GM19372 (cell line): ENCODE measurements at regions not wholly inside any gene's neighbourhood (a gene's known extent, or its start where the extent isn't known, plus 50 kb on each side); places are given as distances from the start of the nearest gene placed in this dataset.

ENCODE experiments used
- ATAC-seq: cut with Tn5 transposase; IDR thresholded peaks from one replicate; pipeline ENCODE4 v1.9.1; 2021; ENCODE audit warnings: mild to moderate bottlenecking, low read depth, moderate library complexity; ENCODE audit not compliant: unreplicated experiment

DNA sequence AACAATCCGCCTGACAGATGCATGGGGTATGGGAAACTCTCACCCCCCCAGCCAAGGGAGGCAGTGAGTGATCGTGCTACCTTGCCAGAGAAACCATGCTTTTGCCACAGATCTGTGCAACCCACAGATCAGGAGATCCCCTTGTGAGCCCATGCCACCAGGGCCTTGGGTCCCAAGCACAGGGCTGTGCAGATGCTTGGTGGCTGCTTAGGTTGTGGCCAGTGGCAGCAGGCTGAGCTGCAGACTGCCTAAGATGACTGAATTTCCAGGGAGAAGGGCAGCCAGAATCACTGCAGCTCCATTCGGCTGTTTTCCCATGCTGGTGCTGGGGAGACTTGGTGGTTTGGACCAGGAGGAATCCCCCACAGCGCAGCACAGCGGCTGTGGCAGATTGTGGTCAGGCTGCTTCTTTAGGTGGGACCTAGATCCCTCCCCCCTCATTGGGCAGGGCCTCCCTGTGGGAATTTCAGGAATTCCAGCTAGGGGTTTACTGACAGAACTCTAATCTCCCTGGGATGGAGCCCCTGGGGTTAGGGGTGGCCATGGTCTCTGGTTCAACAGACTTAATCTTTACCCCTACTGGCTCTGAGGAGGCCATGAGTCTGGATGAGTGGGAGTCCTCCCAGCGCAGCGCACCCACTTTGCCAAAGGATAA, 264.6 kb upstream of the DAAM1 start:
- no peak for ATAC-seq

DNA sequence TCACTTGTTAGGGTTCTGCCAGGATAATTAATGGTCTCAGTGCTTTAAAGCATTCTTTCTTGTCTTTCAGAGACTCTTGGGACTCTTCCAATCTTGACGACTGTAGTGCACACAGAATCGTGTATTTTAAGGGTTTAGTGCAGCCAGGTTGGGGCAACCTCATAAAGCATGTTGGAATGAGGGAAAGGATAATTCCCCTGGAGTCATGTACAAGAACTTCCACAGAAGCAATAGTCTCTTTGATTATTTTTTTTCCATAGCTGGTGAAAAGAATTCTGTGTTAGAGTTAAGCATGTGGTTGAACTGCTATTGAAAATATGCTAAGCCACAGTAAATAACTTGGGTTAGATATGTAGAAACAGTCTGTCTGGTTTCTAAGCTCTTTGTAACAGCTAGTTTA, 246.8 kb upstream of the DAAM1 start:
- ATAC-seq = no peak

DNA sequence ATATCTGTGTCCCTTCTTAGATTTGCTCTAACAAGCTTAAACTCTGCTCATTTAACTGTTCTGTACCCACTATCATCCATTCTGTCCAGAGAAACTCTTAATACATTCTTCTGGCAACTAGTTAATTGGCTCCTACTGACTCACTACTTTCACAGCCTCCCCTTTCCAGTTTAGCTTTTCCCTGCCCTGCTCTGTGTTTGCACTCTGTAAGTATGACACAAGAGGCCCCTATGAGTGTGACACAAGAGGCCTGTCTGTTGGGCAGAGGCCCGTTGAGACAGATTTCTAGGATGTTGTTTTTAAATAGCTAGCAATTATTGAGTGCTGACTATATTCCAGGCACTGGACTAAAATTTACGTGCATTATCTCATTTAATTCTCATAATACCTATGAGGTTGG, 246.0 kb upstream of the DAAM1 start:
- ATAC-seq = no peak

DNA sequence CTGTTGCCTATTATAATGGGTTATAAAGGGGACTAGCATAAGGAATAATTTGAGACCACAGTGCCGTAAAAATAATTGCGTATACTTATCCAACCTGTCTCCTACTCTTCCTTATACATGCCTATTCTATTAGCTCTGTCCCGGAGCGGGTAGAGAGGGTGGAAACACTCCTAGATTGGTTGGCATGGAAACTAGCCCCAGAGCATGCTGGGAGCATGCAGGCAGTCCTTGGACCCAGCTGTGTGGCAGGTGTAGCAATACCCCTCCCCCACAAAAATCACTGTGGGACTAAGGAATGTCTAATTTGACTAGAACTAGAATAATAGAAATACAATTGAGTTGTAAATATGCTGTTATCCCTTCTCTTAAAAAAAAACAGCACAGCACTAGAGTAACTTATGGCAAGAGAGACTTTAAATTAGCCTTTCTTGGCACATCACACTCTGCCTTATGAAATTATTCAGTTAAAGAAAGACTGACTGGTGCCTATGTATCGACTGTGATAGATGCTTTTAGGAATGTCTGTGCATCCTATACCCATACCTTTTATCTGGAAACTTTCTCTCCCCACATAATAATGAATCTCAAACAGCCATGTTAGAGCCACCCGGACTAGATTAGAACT, 244.0 kb upstream of the DAAM1 start:
- ATAC-seq = no peak

DNA sequence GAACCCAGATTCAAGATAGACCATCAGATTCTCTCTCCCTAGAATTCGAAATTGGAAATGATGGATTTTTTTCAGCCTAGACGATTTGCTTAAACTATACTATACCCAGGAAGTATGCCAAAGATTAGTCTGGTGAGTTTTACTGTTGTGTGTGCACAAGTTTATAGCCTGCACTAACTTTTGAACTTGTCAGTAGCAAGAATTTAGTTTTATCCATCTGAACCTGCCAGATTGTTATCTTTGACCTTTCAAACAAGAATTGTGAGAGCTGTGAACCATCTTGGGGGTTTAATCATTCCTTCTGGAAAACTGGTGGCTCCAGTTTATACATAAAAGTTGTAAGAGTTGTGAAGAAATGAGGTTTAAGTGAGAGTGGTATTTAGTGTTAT, 243.5 kb upstream of the DAAM1 start:
- no peak for ATAC-seq

DNA sequence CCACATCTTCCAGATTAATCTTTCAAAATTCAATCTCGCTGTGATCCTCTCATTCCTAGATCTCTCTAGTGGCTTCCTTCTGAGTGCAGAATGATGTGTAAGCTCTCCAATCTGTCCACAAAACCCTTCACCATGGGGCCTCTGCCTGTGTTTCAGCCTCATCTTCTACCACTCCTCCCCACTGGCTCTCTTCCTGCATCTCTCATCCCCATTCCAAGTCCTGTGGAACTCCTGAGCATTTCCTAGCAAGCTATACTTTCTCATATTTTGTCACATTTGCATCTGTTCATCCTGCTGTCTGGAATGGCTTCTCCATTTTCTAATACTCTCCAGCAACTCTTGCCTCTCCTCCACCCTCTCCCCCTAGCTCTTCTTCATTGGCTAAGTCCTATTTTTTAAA, 242.0 kb upstream of the DAAM1 start:
- ATAC-seq = no peak

DNA sequence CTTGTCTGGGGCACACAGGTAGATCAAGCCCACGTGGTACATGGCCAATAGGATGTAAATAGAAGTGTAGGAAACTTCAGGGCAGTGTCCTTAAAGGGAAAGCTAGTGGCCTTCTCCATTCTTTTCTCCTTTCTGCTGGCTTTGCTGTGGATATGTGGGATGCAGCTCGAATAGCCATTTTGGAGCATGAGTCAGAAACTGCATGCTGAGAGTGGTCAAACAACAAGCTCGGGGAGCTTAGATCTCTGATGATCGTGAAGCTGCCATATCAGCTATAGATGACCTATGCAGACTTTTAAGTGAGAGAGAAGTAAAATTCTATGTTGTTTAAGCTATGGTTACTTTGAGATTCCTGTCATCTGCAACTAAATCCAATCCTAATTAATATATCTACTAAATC, 241.3 kb upstream of the DAAM1 start:
- no peak for ATAC-seq

DNA sequence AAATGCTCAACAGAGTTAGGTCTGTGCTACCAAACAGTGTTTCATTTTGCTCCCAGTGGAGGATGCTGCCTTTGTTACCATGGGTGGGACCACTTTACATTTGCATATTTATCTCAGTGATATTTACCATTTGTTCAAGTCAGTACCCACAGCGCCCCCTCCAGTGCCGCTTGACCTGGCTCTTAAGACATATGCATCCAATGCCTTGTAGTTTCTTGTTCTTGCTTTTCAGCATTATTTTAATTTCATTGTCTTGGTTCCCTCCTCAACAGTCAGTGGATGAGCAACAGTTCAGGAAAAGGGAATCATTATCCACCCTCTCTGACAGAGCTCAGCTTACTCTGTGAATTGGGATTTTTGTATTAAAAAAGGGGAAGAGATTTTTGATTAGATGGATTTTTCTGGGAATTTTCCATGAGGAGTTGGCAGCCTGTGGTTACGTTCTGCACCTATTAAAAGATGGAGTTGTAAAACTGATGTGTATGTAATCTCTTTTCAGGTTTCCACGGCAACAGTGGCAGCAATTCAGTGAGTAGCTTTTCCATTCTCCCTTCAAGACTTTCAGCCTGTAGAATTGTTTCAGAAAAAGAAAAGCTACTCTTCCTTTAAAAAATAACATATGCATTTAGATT, 240.5 kb upstream of the DAAM1 start:
- ATAC-seq = no peak

DNA sequence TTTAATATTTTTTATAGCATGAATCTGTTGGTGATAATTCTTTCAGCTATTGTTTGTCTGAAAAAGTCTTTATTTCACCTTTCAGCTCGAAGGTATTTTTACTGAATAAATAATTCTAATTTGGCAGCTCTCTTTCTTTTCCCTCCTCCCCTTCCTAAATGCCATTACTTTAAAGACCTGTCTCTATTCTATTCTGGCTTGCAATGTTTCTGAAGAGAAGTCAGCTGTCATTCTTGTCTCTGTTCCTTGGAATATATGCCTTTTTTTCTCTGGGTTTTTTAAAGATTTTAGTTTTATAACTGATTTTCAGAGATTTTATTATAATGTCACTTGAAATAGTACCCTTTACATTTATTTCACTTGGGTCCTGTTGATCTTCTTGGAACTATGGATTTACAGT, 237.9 kb upstream of the DAAM1 start:
- ATAC-seq = no peak

DNA sequence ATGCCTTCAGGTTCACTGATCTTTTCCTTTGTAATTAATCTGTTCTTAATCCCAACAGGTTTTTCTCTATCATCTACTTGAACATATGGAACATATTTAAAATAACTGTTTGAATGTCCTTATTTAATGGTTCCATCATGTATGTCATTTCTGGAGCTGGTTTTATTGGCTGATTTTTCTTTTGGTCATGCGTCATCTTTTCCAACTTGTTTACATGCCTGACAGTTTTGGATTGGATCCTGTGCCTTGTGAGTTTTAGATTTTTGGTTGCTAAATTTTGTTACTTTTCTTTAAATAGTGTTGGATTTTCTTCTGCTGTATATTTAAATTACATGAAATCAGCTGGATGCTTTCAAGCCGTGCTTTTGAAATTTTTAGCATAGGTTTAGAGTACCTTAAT, 237.3 kb upstream of the DAAM1 start:
- ATAC-seq = no peak

DNA sequence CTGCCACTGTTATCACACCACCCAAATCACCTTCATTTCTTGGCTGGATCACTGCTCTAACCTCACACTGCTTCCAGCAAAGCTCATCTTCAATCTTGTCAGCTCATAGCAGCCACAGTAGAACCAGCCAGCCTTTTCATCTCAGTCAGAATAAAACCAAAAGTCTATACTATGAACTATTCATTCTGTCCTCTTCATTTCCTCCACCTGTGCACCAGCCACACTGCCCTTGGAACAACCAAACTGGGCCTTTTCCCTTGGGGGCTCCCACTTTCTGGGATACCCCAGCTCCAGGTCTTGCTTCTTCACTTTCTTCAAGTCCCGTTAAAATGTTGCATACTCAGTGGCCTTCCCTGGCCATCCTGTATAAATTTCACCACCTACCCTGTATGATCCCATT, 234.4 kb upstream of the DAAM1 start:
- ATAC-seq = no peak

DNA sequence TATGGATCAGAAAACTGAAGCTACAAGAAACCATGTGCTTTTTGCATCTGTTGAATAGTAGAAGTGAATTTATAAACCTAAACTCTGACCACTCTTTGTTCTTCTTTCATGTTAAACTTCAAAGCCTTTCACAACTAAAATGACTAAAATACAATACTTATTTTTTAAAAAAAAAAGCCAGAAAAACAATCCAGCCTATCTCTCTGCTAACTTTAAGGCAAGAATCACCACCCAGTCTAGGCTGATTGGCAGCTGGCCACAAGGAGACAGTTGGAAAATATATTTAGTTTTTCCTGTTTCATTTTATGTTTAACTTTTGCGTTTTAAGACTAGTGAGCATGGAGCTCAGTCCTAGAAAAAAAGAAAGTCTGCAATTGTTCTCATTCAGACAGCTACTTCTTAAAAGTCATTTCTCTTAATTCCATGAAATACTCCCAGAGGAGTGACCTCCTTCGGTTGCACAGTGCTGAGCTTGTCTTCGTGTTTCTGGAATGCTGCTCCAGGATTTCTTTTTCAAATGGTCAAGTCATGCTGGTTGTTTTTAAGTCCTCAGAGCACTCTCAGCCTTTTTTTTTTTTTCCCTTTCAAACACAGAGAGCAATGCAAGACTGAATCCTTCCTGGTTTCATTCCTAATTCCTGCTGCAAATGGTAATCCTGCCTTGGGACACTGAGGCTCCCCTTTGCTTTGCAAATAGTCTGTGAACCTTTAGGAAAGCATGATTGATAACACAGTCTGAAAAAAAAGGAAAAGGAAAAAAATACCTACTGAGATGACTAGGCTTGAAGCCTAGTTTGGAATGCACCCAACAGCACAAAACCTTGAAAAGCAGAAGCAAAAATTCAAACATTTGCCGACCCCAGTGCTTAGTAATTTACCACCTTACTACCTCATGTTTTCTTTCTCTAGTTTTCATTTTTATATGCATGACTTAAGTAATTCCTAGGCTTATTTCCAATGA, 233.3 kb upstream of the DAAM1 start:
- ATAC-seq = no peak

DNA sequence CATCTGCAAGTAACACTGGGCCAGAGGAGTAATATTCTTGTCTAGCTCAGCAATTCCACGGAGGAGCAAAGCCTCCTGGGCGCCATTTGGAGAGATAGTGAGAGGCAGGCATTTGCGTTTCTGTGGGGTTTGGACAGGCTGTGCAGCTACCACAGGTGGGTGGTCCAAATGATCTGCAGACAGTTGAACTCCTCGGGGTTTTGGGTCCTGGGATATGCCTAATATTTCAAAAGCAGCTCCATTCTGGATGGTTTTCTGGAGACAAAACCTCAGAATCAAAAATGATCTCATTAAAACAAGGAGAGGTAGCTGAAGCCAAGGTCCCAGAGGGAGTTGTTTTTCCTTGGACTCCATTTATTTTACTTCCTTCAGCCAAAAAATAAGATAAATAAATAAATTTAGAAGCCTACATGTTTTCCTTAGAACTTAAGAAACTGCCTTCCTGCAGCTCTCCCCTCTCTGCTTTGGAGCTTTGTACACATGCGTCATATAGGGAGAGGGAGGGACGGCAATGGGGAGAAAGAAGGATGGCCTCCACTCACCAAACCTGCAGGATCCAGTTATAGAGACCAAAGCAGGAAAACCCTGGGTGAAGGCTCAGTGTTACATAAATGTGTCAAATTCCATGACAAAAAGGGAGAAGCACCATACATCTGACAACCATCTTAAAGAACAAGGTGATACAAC, 227.3 kb upstream of the DAAM1 start:
- no peak for ATAC-seq

DNA sequence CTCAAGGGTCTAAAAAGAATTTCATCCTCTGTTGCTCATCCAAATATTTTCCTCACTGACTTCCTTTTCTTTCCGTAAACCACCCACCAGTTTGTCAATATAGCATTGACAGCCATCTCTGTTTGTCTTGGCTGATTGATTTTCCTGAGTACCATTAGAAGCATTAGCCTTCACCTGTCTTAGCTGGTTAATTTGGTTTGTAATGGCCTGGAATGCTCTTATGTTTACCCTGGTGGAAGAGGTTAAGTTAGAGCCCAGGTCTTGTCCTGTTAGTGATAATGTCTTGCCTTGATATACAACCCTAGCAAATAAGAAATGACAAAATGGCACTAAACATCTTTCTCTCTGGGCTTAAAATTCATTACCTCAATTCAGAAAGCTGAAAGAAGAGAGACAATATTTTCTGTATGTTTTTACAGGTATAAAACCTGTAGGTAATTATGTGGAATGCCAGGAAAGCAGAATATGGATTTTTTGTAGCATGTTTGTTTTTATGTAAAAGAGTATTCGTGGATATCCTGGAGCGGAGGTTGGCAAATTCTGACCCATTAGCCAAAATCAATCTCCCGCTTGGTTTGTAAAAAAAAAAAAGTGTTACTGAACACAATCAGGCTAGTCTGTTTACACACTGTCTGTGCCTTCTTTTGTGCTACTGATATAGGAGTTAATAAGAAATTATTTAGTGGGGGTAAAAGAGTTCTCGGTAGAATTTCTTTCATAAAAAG, 224.4 kb upstream of the DAAM1 start:
- ATAC-seq = no peak

DNA sequence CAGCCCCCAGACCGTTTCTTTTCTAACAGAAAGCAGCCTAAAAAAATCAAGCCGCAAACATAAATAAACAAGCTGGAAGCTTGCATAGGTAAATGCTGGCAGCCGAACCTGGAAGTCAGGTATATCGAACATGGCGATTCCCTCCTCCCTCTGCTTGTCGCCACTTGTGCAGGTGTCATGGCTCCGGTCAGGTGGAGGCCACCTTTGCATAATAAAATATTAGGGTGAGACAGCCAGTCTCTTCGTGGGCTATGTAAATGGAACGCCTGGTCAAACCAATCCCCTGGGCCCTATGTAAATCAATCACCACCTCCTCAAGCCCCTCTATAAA, 223.9 kb upstream of the DAAM1 start:
- no peak for ATAC-seq

DNA sequence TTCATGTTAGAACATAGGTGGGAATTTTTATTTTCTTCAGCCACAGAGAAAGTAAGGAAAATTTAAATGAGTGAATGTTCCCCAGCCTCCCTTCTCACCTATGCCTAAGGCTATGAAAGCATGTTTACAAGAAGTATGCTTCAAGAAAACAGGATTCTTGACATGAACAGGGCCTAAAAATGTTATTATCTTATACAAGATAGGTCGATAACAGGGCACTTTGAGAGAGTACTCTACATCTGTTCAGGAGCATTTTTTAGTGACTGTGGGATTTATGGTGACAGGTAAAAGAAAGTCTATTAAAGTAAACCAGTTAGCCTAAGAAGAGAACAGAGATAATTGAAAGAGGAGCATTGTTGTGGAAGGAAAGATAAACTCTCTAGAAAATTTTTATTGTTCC, 222.9 kb upstream of the DAAM1 start:
- no peak for ATAC-seq

DNA sequence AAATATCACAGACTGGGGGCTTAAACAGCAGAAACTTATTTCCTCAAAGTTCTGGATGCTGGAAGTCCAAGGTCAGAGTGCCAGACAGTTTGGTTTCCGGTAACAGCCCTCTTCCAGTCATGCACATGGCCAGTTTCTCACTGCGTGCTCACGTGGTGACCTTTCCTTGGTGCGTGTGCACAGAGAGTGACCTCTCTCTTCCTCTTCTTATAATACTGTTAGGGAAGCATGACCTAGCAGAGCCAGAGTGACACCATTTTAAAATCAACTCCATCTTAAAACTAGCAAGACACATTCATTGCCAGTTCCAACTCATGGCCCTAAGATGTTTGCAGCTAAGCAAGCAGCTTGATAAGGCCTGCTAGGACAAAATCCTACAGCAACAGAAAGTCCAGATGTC, 221.5 kb upstream of the DAAM1 start:
- ATAC-seq = no peak

DNA sequence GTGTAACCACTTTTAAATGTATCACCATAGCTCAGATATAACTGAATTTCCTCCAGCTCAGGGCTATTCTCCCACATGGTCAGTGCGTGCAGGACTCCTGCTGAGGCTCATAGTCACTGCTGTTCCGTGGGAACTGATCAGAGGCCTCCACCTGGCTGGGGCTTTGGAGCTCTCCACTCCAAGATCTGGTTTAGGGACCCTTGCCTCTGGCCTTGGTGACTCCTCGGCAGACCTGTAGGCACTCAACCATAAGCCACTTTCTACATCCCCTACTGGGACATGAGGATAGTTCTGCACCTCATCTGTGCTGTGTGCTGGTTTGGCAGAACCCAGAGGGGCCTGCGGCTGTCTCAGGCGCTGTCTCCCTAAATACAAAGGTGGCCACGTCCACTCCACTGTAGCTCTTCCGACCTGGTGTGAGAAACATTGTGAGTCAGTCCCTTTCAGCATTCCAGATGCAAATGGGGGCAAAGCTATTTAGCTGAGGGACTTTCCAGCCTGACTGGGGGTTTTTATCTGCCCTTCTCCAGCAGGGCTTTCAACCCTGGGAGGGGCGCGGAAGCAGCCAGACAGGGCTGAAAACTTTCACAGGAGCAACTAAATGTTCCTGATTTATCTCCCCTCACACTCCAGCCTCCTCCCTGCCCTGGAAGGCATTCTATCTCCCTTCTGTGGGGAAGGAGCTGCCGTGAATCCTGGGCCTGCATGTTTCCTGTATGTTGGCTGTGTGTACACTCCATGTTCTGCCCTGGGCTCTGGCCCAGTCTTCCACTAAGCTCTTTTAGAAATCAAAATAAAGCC, 218.3 kb upstream of the DAAM1 start:
- no peak for ATAC-seq
